ENCODE measurements at regions not wholly inside any gene's neighbourhood (a gene's known extent, or its start where the extent isn't known, plus 50 kb on each side); places are given as distances from the start of the nearest gene placed in this dataset.

DNA sequence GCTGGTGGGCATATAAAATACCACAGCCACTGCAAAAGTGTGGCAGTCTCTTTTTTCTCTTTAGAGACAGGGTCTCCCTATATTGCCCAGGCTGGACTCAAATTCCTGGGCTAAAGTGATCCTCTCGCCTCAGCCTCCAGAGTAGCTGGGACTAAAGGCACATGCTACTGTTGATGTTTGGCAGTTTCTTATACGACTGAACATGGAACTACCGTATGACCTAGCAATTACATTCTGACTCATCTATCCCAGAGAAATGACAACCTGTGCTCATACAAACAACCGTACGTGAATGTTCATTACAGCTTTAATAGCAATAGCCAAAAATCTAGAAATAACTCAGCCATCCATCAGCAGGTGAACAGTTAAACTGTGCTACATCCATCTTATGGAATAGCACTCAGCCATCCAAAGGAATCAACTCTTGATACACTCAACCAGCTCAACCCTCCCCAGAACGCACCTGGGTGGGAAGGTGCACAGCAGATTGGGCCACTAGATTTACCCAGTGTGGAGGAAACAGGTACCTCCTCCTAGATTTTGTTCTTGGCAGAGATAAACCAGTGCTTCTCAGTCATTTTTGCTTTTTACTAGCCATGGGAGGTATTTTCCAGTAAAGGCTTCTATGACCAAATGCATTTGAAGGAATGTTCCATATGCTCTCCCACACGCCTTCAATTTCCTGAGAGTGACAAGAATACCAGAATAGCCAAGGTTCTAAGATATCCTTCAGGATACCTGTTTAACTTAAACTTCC is 130.5 kb downstream of the MED15 start:
- no peak overlapping the region for H3K9ac ChIP-seq (ENCODE audit: low read length)
- no peaks in the 10 kb centered on the region for H3K4me1 Mint-ChIP-seq
- peaks cover 3% of the 10 kb centered on the region for H3K9me3 Mint-ChIP-seq (ENCODE audit: insufficient read depth)
- intact Hi-C loops (cut with micrococcal nuclease): no loop called here
- H3K79me2 ChIP-seq (ENCODE audit: control insufficient read depth, insufficient read depth, low read length): no peaks in the 10 kb centered on the region
- H3K9me3 ChIP-seq (ENCODE audit: control extremely low read depth in 1 of 3, control insufficient read depth in 2 of 3, insufficient read depth in 1 of 3, low read length in 2 of 3): peaks cover 0 to 3% (median 3%) of the 10 kb centered on the region in 3 donors
- no peaks in the 10 kb centered on the region for H3K4me1 ChIP-seq (ENCODE audit: control insufficient read depth in 2 of 2, insufficient read depth in 2 of 2, low read length in 2 of 2)
- no peaks in the 10 kb centered on the region for H4K20me1 ChIP-seq (ENCODE audit: control insufficient read depth, insufficient read depth, low read length, poor library complexity, severe bottlenecking)
- H3K36me3 ChIP-seq (replicated peaks in 1 of 2; ENCODE audit: control extremely low read depth in 1 of 2, control insufficient read depth in 1 of 2, extremely low read depth in 1 of 2, insufficient read depth in 2 of 2, low read length in 1 of 2): no peaks in the 10 kb centered on the region
- no peak overlapping the region for H3K4me3 ChIP-seq (ENCODE audit: control extremely low read depth in 1 of 5, extremely low read depth in 1 of 5, insufficient read depth in 1 of 5, low read depth in 2 of 5, low read length in 4 of 5)
- 77% methylated on average over 5 of the region's 7 CpGs for WGBS (ENCODE audit: insufficient coverage)
- H2AFZ ChIP-seq (ENCODE audit: insufficient read depth, low read depth, low read length, poor library complexity, severe bottlenecking): no peak overlapping the region
- CTCF ChIA-PET: interaction anchor here (1.2 kb wide), 1 partner anchor 74 kb away, joined by 4 read pairs; no protein-coding TSS in a partner anchor
- TF ChIP-seq, protein P1, sequence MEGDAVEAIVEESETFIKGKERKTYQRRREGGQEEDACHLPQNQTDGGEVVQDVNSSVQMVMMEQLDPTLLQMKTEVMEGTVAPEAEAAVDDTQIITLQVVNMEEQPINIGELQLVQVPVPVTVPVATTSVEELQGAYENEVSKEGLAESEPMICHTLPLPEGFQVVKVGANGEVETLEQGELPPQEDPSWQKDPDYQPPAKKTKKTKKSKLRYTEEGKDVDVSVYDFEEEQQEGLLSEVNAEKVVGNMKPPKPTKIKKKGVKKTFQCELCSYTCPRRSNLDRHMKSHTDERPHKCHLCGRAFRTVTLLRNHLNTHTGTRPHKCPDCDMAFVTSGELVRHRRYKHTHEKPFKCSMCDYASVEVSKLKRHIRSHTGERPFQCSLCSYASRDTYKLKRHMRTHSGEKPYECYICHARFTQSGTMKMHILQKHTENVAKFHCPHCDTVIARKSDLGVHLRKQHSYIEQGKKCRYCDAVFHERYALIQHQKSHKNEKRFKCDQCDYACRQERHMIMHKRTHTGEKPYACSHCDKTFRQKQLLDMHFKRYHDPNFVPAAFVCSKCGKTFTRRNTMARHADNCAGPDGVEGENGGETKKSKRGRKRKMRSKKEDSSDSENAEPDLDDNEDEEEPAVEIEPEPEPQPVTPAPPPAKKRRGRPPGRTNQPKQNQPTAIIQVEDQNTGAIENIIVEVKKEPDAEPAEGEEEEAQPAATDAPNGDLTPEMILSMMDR (IDR thresholded peaks at IDR 0.05): no peak
- TF ChIP-seq EZH2 (IDR thresholded peaks at IDR 0.05; ENCODE audit: borderline replicate concordance, insufficient read depth, low read depth, low read length, poor library complexity, severe bottlenecking): no peak
- no peak for ATAC-seq (ENCODE audit: low read depth)
- H3K27ac Mint-ChIP-seq: no peak overlapping the region
- no peak overlapping the region for H3K4me3 Mint-ChIP-seq
- peaks cover 27% of the 10 kb centered on the region for H3K27me3 Mint-ChIP-seq
- POLR2A ChIA-PET: no interaction called here
- DNase-seq: no peak
- H3K27ac ChIP-seq (ENCODE audit: low read length in 2 of 2): no peak overlapping the region
- H3K27me3 ChIP-seq (replicated peaks in 1 of 4; ENCODE audit: control extremely low read depth in 1 of 4, control insufficient read depth in 3 of 4, insufficient read depth in 4 of 4, low read length in 3 of 4): peaks cover 0 to 5% (median 0%) of the 10 kb centered on the region in 4 experiments
- H3K4me2 ChIP-seq (replicated peaks; ENCODE audit: low read depth, low read length, poor library complexity, severe bottlenecking): no peak overlapping the region

- no peaks in the 10 kb centered on the region for H3K4me1 Mint-ChIP-seq
- ChIA-PET CTCF (no interaction called here), POLR2A (no interaction called here)
- Histone ChIP-seq H3K4me2 (replicated peaks; ENCODE audit: low read depth, low read length, poor library complexity, severe bottlenecking) (no peak overlapping the region), H3K36me3 (replicated peaks in 1 of 2; ENCODE audit: control extremely low read depth in 1 of 2, control insufficient read depth in 1 of 2, extremely low read depth in 1 of 2, insufficient read depth in 2 of 2, low read length in 1 of 2) (no peaks in the 10 kb centered on the region), H2AFZ (ENCODE audit: insufficient read depth, low read depth, low read length, poor library complexity, severe bottlenecking) (no peak overlapping the region), H3K4me1 (ENCODE audit: control insufficient read depth in 2 of 2, insufficient read depth in 2 of 2, low read length in 2 of 2) (no peaks in the 10 kb centered on the region), H3K4me3 (ENCODE audit: control extremely low read depth in 1 of 5, extremely low read depth in 1 of 5, insufficient read depth in 1 of 5, low read depth in 2 of 5, low read length in 4 of 5) (no peak overlapping the region), H3K27me3 (replicated peaks in 1 of 4; ENCODE audit: control extremely low read depth in 1 of 4, control insufficient read depth in 3 of 4, insufficient read depth in 4 of 4, low read length in 3 of 4) (peaks cover 0 to 5% (median 0%) of the 10 kb centered on the region in 4 experiments), H4K20me1 (ENCODE audit: control insufficient read depth, insufficient read depth, low read length, poor library complexity, severe bottlenecking) (no peaks in the 10 kb centered on the region), H3K27ac (ENCODE audit: low read length in 2 of 2) (no peak overlapping the region), H3K9me3 (ENCODE audit: control extremely low read depth in 1 of 3, control insufficient read depth in 2 of 3, insufficient read depth in 1 of 3, low read length in 2 of 3) (peaks cover 0 to 3% (median 3%) of the 10 kb centered on the region in 3 donors), H3K9ac (ENCODE audit: low read length) (no peak overlapping the region), H3K79me2 (ENCODE audit: control insufficient read depth, insufficient read depth, low read length) (no peaks in the 10 kb centered on the region)
- no peak overlapping the region for H3K4me3 Mint-ChIP-seq
- TF ChIP-seq, protein P1 (IDR thresholded peaks at IDR 0.05): no peak
- TF ChIP-seq EZH2 (IDR thresholded peaks at IDR 0.05; ENCODE audit: borderline replicate concordance, insufficient read depth, low read depth, low read length, poor library complexity, severe bottlenecking): no peak
- ATAC-seq (ENCODE audit: low read depth) (no peak), DNase-seq (no peak)
- H3K27me3 Mint-ChIP-seq: peaks cover 27% of the 10 kb centered on the region
- whole genome bisulfite sequencing (ENCODE audit: insufficient coverage): no CpG with 5 or more reads among the region's 1 CpG
- intact Hi-C loops (cut with micrococcal nuclease): no loop called here
- H3K9me3 Mint-ChIP-seq (ENCODE audit: insufficient read depth): peaks cover 3% of the 10 kb centered on the region
- H3K27ac Mint-ChIP-seq: no peak overlapping the region
Measured at GRCh38 chr22:20638507-20638870, 131.1 kb downstream of the MED15 start.

All from B cell (primary cell).